Ishikawa (cell line): ENCODE measurements at regions not wholly inside any gene's neighbourhood (a gene's known extent, or its start where the extent isn't known, plus 50 kb on each side); places are given as distances from the start of the nearest gene placed in this dataset.

ENCODE experiments used
- CEBPB ChIP-seq: IDR thresholded peaks from 2 replicates; pipeline ENCODE4 v1.6.1; 2012
- CREB1 ChIP-seq: IDR thresholded peaks from 2 replicates; pipeline ENCODE4 v1.6.1; 2012; ENCODE audit warnings: low read depth
- EGR1 ChIP-seq: IDR thresholded peaks from 2 replicates; pipeline ENCODE4 v1.6.1; 2012
- EP300 ChIP-seq: IDR thresholded peaks from 2 replicates; pipeline ENCODE4 v1.6.1; 2012; ENCODE audit warnings: borderline replicate concordance
- FOXM1 ChIP-seq: IDR thresholded peaks from 2 replicates; pipeline ENCODE4 v1.6.1; 2012; ENCODE audit warnings: low read depth, borderline replicate concordance
- NFIC ChIP-seq: IDR thresholded peaks from 2 replicates; pipeline ENCODE4 v1.6.1; 2012
- RAD21 ChIP-seq: IDR thresholded peaks from 2 replicates; pipeline ENCODE4 v1.6.1; 2012; ENCODE audit warnings: low read depth
- REST ChIP-seq: IDR thresholded peaks from 2 replicates; pipeline ENCODE4 v1.6.1; 2012; ENCODE audit warnings: low read depth, mild to moderate bottlenecking
- TAF1 ChIP-seq: IDR thresholded peaks from 2 replicates; pipeline ENCODE4 v1.6.1; 2012; ENCODE audit warnings: low read depth, mild to moderate bottlenecking
- TCF12 ChIP-seq: IDR thresholded peaks from 2 replicates; pipeline ENCODE4 v1.6.1; 2012; ENCODE audit warnings: low read depth
- TEAD4 ChIP-seq: IDR thresholded peaks from 2 replicates; pipeline ENCODE4 v1.6.1; 2012
- USF1 ChIP-seq: IDR thresholded peaks from 2 replicates; pipeline ENCODE4 v1.6.1; 2012
- YY1 ChIP-seq: IDR thresholded peaks from 2 replicates; pipeline ENCODE4 v1.6.1; 2012; ENCODE audit warnings: low read depth
- ZBTB7A ChIP-seq: IDR thresholded peaks from 2 replicates; pipeline ENCODE4 v1.6.1; 2012; ENCODE audit warnings: low read depth
- TF ChIP-seq, protein P1 (sequence below): IDR thresholded peaks from 2 replicates; pipeline ENCODE4 v1.6.1; 2012

GRCh38 chr3:117928836-117929235, 1105.8 kb downstream of the IGSF11 start:
- no peak for TF ChIP-seq FOXM1
- TF ChIP-seq CREB1 = no peak
- TF ChIP-seq TAF1 = no peak
- TF ChIP-seq ZBTB7A = no peak
- no peak for TF ChIP-seq RAD21
- TF ChIP-seq CEBPB = no peak
- TF ChIP-seq USF1 = no peak
- TF ChIP-seq NFIC = no peak
- no peak for TF ChIP-seq REST
- TF ChIP-seq YY1 = no peak
- TF ChIP-seq, protein P1, sequence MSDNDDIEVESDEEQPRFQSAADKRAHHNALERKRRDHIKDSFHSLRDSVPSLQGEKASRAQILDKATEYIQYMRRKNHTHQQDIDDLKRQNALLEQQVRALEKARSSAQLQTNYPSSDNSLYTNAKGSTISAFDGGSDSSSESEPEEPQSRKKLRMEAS = no peak
- TF ChIP-seq EGR1 = no peak
- no peak for TF ChIP-seq TCF12
- TF ChIP-seq TEAD4 = no peak
- no peak for TF ChIP-seq EP300

DNA sequence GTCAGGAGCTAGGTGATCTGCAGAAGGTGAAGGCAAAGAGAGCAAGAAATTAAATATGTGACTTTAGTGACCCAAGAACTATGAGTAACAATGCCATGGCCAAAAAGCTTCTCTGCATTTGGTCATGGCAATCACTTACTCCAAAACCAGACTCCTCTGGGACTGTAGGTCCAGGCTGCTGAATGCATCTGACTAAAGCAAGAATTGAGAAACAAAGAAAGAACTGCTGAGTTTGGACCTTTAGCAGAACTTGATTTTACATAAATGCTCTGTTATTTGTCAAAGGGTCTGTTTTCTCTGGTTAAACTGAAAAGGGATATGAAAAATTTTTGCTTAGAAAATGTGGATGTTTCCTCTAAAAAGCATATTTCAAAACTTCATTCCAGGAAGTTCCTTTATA, 1102.2 kb downstream of the IGSF11 start:
- no peak for TF ChIP-seq CEBPB
- TF ChIP-seq ZBTB7A = no peak
- TF ChIP-seq REST = no peak
- TF ChIP-seq TAF1 = no peak
- TF ChIP-seq FOXM1 = no peak
- TF ChIP-seq, protein P1 = no peak
- no peak for TF ChIP-seq TCF12
- TF ChIP-seq USF1 = no peak
- TF ChIP-seq TEAD4 = no peak
- TF ChIP-seq EP300 = no peak
- no peak for TF ChIP-seq NFIC
- TF ChIP-seq YY1 = no peak
- no peak for TF ChIP-seq CREB1
- no peak for TF ChIP-seq RAD21
- no peak for TF ChIP-seq EGR1

- TF ChIP-seq TAF1 (no peak), YY1 (no peak), CREB1 (no peak)
Measured at GRCh38 chr3:117936159-117936558, 1098.5 kb downstream of the IGSF11 start.

GRCh38 chr3:117938974-117939373, 1095.7 kb downstream of the IGSF11 start:
- no peak for TF ChIP-seq CREB1

DNA sequence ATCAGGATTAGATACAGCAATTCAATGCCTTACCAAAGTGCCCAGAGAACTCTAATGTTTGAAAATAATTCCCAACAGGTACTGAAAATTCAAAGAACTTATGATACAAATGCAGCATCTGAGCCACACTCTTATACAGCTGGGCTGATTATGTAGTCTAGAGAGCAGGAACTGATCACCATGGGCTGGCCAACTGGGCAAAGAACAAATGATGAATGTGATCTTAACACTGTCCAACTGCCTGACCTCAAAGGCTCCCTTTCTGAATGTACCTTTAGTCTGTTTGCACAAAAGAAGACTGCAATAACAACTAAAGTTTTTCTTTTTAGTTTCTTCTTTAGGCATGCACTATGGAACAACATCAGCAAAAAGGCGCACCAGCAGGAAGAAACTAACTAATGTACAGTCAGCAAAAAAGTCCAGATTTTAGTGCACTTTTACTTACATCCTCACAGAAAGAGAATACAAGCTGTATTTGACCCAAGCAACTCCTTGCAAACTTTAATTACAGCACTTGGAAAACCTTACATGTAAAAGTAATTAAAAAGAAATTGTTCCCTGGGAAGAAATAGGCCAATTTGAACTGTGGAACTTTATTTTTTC, 1095.1 kb downstream of the IGSF11 start:
- TF ChIP-seq EGR1 (no peak), EP300 (no peak), FOXM1 (no peak), RAD21 (no peak), YY1 (no peak), TEAD4 (no peak), NFIC (no peak), USF1 (no peak), REST (no peak), CREB1 (no peak), ZBTB7A (no peak), CEBPB (no peak), TCF12 (no peak), TAF1 (no peak)
- TF ChIP-seq, protein P1 = no peak
